H1 (cell line): ENCODE measurements at regions not wholly inside any gene's neighbourhood (a gene's known extent, or its start where the extent isn't known, plus 50 kb on each side); places are given as distances from the start of the nearest gene placed in this dataset.

Source experiments
- ASH2L ChIP-seq: fragments of 200-600, 300-600 bp; sonication (generic); IDR thresholded peaks from one replicate; pipeline ENCODE4 v1.7.1; 2017; ENCODE audit warnings: low read length
- CBX8 ChIP-seq: fragments of 300-800, 300-1000 bp; sonication (generic); IDR thresholded peaks from 2 replicates; pipeline ENCODE4 v1.7.1; 2016; ENCODE audit warnings: low read depth, low read length, borderline replicate concordance
- HDAC2 ChIP-seq, 2 experiments: fragments of 300-600 bp in 1 of 2; sonication (generic) in 1 of 2; IDR thresholded peaks; 2 replicates each; pipeline ENCODE4 v1.6.1; 2011 to 2012; ENCODE audit warnings: low read depth in 2 of 2, low read length in 2 of 2, mild to moderate bottlenecking in 2 of 2, moderate library complexity in 2 of 2, borderline replicate concordance in 1 of 2, inconsistent platforms in 1 of 2
- JUND ChIP-seq: IDR thresholded peaks from 2 replicates; pipeline ENCODE4 v1.6.1; 2011; ENCODE audit warnings: mild to moderate bottlenecking, improper control_type of control experiment, low read length
- POLR2A ChIP-seq, 2 experiments: IDR thresholded peaks; 1 replicate in 1 of 2; 2 replicates in 1 of 2; pipeline ENCODE4 v1.6.1; 2011; ENCODE audit warnings: low read depth in 2 of 2, low read length in 2 of 2, mild to moderate bottlenecking in 2 of 2; ENCODE audit errors: control extremely low read depth in 1 of 2
- POLR2AphosphoS5 ChIP-seq: IDR thresholded peaks from 2 replicates; pipeline ENCODE4 v1.6.1; 2011; ENCODE audit warnings: low read depth, low read length
- SAP30 ChIP-seq: fragments of 300-600 bp; sonication (generic); IDR thresholded peaks from 2 replicates; pipeline ENCODE4 v1.7.1; 2012; ENCODE audit warnings: low read length, moderate library complexity, mild to moderate bottlenecking, inconsistent platforms; ENCODE audit not compliant: insufficient read depth, insufficient replicate concordance
- SP1 ChIP-seq: IDR thresholded peaks from 2 replicates; pipeline ENCODE4 v1.6.1; 2011; ENCODE audit warnings: low read depth, low read length
- SUZ12 ChIP-seq: fragments of 200-600 bp; sonication (generic); IDR thresholded peaks from 2 replicates; pipeline ENCODE4 v1.6.1; 2012; ENCODE audit warnings: mild to moderate bottlenecking, inconsistent platforms, low read length, moderate library complexity, mixed read lengths
- TAF7 ChIP-seq: optimal IDR thresholded peaks from 2 replicates; pipeline ENCODE3; 2011; ENCODE audit warnings: low read depth, mild to moderate bottlenecking, inconsistent platforms, low read length, moderate library complexity, borderline replicate concordance

DNA sequence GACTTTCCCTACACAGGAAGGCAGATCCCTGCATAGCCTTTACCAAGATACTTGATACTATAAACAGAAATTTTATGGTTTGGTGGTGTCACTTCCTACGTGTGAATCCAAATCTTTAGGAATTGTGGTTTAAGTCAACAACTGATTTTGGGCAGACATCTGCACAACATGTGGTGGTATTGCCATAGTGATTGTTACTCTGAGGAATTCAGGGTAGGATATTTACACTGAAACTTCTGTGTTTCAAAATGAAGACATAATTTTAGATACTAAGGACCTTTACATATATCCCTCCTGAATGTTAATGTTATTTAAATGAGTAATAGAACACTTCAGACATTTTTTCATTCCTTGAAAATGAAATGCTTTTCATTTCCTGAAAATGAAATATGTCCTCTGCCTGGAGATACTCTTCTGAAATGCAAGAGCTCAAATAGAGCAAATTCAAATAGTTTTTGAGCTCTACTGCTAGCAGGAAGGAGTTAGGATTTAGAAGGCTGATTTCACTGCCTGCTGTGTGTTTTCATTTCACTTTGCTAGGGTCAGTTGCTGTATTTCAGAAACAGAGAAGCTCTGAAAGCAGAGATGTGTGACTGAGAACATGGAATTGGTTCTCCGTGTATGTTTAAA is 77.2 kb downstream of the MDH1 start:
- TF ChIP-seq HDAC2 (IDR thresholded peaks at IDR 0.05; ENCODE audit: borderline replicate concordance in 1 of 2, low read depth in 2 of 2, low read length in 2 of 2) (no peak), ASH2L (no peak), POLR2AphosphoS5 (no peak), SUZ12 (no peak), POLR2A (IDR thresholded peaks at IDR 0.05; ENCODE audit: control extremely low read depth in 1 of 2, low read depth in 2 of 2, low read length in 2 of 2) (no peak), CBX8 (no peak), JUND (no peak), SP1 (no peak), TAF7 (no peak), SAP30 (no peak)
